Left ventricle myocardium superior (tissue), 1 donor: ENCODE measurements at regions not wholly inside any gene's neighbourhood (a gene's known extent, or its start where the extent isn't known, plus 50 kb on each side); places are given as distances from the start of the nearest gene placed in this dataset.
"Not testable (repeated sequence)": the region's sequence is repeated elsewhere in the genome, so short reads cannot be mapped to it uniquely, and the experiment has no call there.

ENCODE experiments used
- ATAC-seq: fragments of 200-7000 bp; cut with Tn5 transposase; one replicate; pipeline ENCODE4 v1.9.1; 2020; ENCODE audit warnings: mild to moderate bottlenecking, moderate library complexity
- DNase-seq: peaks from one replicate; pipeline ENCODE4 v3.0.0-alpha.2; 2020
- intact Hi-C: fragments of 100-400 bp; cut with micrococcal nuclease; formaldehyde crosslinking; loops from one replicate; pipeline ENCODE4 v1.11.0; 2022
- donor health status: DM: no; HTN: yes; CAD: no; lungs with severe emphysema.

GRCh38 chr11:97537407-97538150 is 1147.8 kb downstream of the JRKL start:
- no peak for ATAC-seq
- intact Hi-C loops, result no loop called here
- DNase-seq, result peak; percentile 22

- intact Hi-C loops, result no loop called here
- DNase-seq, result no peak
- ATAC-seq, result no peak
Measured at GRCh38 chr11:97544431-97544830, 1154.6 kb downstream of the JRKL start.

- intact Hi-C loops, result no loop called here
Measured at GRCh38 chr11:97548280-97548679, 1158.5 kb downstream of the JRKL start.

GRCh38 chr11:97557399-97557798 is 1167.6 kb downstream of the JRKL start:
- intact Hi-C loops, result no loop called here
- ATAC-seq (no peak), DNase-seq (no peak)

More at GRCh38 chr11:97548280-97548679, 1158.5 kb downstream of the JRKL start:
- DNase-seq, result no peak
- ATAC-seq, result no peak

DNA sequence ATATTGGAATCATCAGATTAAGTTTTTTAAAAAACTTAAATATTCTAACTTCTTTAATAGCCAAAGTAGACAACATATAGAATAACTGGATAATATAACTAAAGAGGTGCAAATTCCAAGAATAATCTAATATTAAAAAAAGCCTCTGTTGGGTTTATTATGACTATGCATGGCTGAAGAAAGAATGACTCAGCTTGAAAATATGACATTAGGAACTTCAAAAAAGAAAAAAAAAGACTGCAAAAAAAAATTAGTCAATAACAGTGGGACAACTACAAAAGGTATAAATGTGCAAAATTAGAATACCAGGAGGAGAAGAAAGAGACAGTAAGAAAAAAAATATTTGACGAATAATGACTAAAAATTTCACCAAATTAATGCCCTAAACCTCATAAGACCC is 1178.0 kb downstream of the JRKL start:
- ATAC-seq (no peak), DNase-seq (no peak)
- intact Hi-C loops, result no loop called here

DNA sequence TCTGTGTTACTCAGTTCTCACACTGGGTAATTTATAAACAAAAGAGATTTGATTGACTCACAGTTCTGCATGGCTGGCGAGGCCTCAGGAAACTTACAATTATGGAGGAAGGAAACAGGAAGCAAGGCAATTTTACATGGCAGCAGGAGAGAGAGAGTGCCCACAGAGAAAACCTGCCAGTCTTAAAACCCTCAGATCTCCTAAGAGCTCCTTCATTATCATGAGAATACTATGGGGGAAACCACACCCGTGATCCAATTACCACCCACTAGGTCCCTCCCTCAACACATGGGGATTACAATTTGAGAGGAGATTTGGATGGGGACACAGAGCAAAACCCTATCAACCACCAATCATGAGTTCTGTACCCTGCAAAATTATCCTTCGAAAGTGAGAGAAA is 1180.8 kb downstream of the JRKL start:
- DNase-seq, result no peak
- no peak for ATAC-seq
- intact Hi-C loops, result no loop called here

DNA sequence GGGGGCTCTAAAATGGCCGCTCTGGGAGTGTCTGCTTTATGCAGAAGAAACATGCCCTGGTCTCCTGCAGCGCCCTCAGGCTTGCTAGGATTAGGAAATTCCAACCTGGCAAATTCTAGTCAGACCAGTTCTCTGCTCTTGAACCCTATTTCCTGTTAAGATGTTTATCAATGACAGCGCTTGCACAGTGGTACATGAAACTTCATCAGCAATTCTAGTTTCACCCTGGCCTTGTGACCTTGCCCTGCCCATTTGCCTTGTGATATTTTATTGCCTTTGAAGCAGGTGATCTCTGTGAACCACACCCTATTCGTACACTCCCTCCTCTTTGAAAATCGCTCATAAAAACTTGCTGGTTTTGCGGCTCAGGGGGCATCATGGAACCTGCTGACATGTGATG is 1184.0 kb downstream of the JRKL start:
- DNase-seq, ATAC-seq, intact Hi-C loops: not testable (repeated sequence)

GRCh38 chr11:97574976-97575665 is 1185.3 kb downstream of the JRKL start:
- no peak for ATAC-seq
- DNase-seq, result no peak
- intact Hi-C loops, result no loop called here

DNA sequence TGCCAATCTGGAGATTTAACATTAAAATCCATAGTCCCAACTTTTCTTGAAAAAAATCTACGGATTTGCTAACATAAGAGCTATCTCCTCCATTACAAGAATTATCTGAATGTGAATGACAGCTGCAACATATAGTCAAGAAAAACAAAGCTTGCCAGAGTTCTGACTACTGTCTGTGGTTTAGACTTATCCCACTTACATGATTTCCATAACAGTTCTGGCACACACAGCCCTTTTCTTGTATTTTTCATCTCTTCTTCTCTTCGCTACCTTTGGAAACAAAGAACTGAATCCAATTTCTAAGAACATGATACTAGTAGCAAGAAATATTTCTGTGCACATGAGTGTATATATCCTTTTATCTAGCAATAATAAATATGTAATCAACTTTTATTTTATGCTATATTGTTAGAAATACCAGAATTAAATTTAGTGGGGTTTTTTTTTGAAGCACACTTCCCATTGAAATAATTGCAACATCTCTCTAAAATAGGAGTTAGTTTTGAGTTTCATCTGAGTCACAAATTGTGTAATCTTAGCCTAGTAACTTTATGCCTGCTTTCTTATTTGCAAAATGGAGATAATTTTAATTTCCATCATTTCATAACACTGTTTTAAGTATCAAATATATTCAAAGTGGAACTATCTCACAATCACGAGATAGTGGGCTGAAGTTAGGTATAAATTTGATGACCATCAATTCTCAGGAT is 1217.6 kb downstream of the JRKL start:
- ATAC-seq, result no peak
- DNase-seq, result no peak
- intact Hi-C loops, result no loop called here

DNA sequence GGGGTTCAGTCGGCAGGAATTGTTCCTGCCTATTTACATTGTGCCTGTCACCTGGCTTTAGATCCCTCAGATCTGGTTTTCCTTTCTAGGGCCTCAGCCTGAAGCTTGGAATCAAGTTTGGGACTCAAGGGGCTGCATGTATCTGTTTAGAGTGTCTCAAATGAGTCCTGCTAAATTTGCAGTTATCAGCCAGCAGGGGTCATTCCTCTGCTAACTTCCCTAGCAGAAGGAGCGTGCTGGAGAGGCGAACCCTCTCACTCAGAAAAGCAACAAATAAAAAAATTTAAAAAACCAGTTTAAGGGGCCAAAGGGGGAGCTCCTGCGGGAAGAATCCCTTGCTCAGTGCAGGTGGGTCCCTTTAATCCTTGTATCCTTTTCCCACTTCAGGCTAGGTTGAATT is 1220.2 kb downstream of the JRKL start:
- DNase-seq, result no peak
- intact Hi-C loops, result no loop called here
- ATAC-seq, result no peak

GRCh38 chr11:97610854-97611253 is 1221.0 kb downstream of the JRKL start:
- intact Hi-C loops, result no loop called here
- DNase-seq, result no peak
- no peak for ATAC-seq

GRCh38 chr11:97611345-97611744 is 1221.5 kb downstream of the JRKL start:
- intact Hi-C loops, result no loop called here
- no peak for DNase-seq
- ATAC-seq, result no peak

DNA sequence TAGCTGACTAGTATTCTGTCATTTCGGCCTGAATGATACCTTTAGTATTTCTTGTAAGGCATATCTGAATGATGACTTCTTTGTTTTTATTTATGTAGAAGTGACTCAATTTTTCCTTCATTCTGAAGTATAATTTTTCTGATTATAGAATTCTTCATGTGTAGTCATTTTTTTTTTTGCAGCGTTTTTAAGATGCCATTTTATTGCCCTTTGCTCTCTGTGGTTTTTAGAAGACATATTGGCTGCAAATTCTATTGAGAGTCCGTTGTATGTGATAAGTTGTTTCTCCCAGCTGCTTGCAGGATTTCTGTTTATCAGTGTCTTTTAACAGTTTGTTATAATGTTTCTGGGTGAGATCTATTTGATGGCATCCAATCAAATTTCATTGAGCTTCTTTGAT is 1224.8 kb downstream of the JRKL start:
- intact Hi-C loops, result no loop called here
- ATAC-seq, result no peak
- DNase-seq, result no peak

- intact Hi-C loops, result no loop called here
- DNase-seq, result no peak
- ATAC-seq, result no peak
Measured at GRCh38 chr11:97615546-97615945, 1225.7 kb downstream of the JRKL start.

- DNase-seq (no peak), ATAC-seq (no peak)
- intact Hi-C loops, result no loop called here
Measured at GRCh38 chr11:97617031-97617430, 1227.2 kb downstream of the JRKL start.

GRCh38 chr11:97620007-97620406 is 1230.2 kb downstream of the JRKL start:
- ATAC-seq, result no peak
- intact Hi-C loops, result no loop called here
- DNase-seq, result no peak

DNA sequence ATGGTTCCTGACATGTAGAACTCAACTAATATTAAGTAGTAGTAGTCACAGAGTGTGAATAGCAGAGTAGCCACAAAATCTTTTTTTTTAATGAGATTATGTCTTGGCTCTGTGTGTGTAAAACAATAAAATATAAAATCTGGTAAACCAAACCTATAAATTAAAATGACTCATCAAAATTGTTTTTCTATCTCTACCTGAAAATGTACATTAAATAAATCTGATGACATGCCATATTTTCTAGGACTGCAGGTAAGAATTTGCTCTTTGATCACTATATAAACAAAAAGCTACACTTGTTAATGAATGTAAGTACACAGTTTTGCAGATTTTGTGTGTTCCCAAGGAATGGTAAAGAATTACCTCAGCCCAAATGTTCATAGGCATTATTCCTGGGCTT is 1231.5 kb downstream of the JRKL start:
- no peak for DNase-seq
- no peak for ATAC-seq
- intact Hi-C loops, result no loop called here

DNA sequence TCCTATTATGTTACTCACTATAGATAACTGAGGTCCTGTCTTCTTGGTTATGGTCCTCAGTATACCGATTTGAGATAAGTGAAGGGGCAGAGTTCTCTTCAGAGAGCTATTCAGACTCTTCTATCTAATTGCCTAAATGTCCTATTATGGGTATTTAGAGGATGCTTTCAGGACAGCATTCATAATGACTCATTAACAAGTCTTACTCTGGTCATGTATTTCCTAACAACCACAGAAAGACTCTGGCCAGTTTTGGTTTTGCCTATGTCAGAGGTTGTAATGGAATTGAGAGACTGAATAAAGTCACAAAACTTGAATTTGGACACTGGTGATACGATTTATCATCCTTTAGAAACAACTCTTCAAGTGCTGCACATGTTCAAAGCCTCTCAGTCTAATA is 1233.0 kb downstream of the JRKL start:
- intact Hi-C loops, result no loop called here
- no peak for DNase-seq
- no peak for ATAC-seq

DNA sequence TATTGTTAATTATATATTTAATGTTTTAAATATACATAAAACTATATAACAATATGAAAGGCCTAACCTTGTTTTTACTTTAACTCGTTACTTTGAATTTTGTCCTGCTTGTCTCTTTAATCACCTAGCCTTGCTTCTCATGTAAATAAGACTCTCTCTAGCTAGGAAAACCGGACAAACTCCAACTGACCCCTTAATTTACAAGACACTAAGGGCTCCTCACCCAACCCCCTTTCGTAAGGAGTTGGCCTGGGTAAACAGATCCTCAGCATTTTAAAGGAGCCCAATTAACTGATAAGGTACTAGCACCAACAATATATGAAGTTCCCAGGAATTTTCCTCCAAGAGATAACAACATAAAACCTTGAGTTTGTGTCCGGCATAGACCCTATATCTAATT is 1246.9 kb downstream of the JRKL start:
- ATAC-seq, intact Hi-C loops: not testable (repeated sequence)

GRCh38 chr11:97637701-97638100 is 1247.9 kb downstream of the JRKL start:
- DNase-seq, result no peak
- intact Hi-C loops, result no loop called here
- no peak for ATAC-seq

More for the DNA sequence above, 1246.9 kb downstream of the JRKL start:
- DNase-seq, result not testable (repeated sequence)
